ENCODE measurements at regions not wholly inside any gene's neighbourhood (a gene's known extent, or its start where the extent isn't known, plus 50 kb on each side); places are given as distances from the start of the nearest gene placed in this dataset.

GRCh38 chr3:165390166-165390565 is 194.0 kb upstream of the SLITRK3 start:
- DNase-seq (no peak), ATAC-seq (no peak)
- TF ChIP-seq CTCF (IDR thresholded peaks at IDR 0.05): no peak
- no peak for TF ChIP-seq POLR2A (IDR thresholded peaks at IDR 0.05)
- H3K4me1 ChIP-seq: no peaks in the 10 kb centered on the region
- no peak overlapping the region for H3K27ac ChIP-seq
- H3K9me3 ChIP-seq: no peaks in the 10 kb centered on the region
- WGBS, 2 donors: 55 to 58% methylated on average over 3 of the region's 3 CpGs
- no peak overlapping the region for H3K4me3 ChIP-seq
- H3K36me3 ChIP-seq (replicated peaks in 1 of 2; ENCODE audit: insufficient read depth in 1 of 2, low read depth in 2 of 2): no peaks in the 10 kb centered on the region
- intact Hi-C loops (cut with DNase I): no loop called here
- H3K27me3 ChIP-seq: no peaks in the 10 kb centered on the region

GRCh38 chr3:165389653-165390052 is 193.5 kb upstream of the SLITRK3 start:
- WGBS, 2 donors: 58 to 72% methylated on average over 5 of the region's 5 CpGs
- intact Hi-C loops (cut with DNase I): no loop called here
- no peak for ATAC-seq
- H3K27ac ChIP-seq: no peak overlapping the region
- H3K9me3 ChIP-seq: no peaks in the 10 kb centered on the region
- TF ChIP-seq POLR2A (IDR thresholded peaks at IDR 0.05): no peak
- TF ChIP-seq CTCF (IDR thresholded peaks at IDR 0.05): no peak
- no peak for DNase-seq
- H3K4me3 ChIP-seq: no peak overlapping the region
- H3K27me3 ChIP-seq: no peaks in the 10 kb centered on the region
- H3K36me3 ChIP-seq (replicated peaks in 1 of 2; ENCODE audit: insufficient read depth in 1 of 2, low read depth in 2 of 2): no peaks in the 10 kb centered on the region
- H3K4me1 ChIP-seq: no peaks in the 10 kb centered on the region

GRCh38 chr3:165389064-165389463 is 192.9 kb upstream of the SLITRK3 start:
- Histone ChIP-seq H3K4me3 (no peak overlapping the region), H3K27ac (no peak overlapping the region), H3K4me1 (no peaks in the 10 kb centered on the region), H3K36me3 (replicated peaks in 1 of 2; ENCODE audit: insufficient read depth in 1 of 2, low read depth in 2 of 2) (no peaks in the 10 kb centered on the region), H3K27me3 (no peaks in the 10 kb centered on the region), H3K9me3 (no peaks in the 10 kb centered on the region)
- ATAC-seq (no peak), DNase-seq (no peak)
- no peak for TF ChIP-seq POLR2A (IDR thresholded peaks at IDR 0.05)
- no peak for TF ChIP-seq CTCF (IDR thresholded peaks at IDR 0.05)
- intact Hi-C loops (cut with DNase I): no loop called here

GRCh38 chr3:165383381-165383780 is 187.2 kb upstream of the SLITRK3 start:
- WGBS, 2 donors: 74 to 83% methylated on average over 3 of the region's 3 CpGs
- Histone ChIP-seq H3K27ac (no peak overlapping the region), H3K9me3 (no peaks in the 10 kb centered on the region), H3K4me3 (no peak overlapping the region), H3K36me3 (replicated peaks in 1 of 2; ENCODE audit: insufficient read depth in 1 of 2, low read depth in 2 of 2) (no peaks in the 10 kb centered on the region), H3K27me3 (no peaks in the 10 kb centered on the region), H3K4me1 (no peaks in the 10 kb centered on the region)
- intact Hi-C loops (cut with DNase I): no loop called here
- no peak for TF ChIP-seq CTCF (IDR thresholded peaks at IDR 0.05)
- no peak for TF ChIP-seq POLR2A (IDR thresholded peaks at IDR 0.05)
- ATAC-seq (no peak), DNase-seq (no peak)

GRCh38 chr3:165382672-165383071 is 186.5 kb upstream of the SLITRK3 start:
- ATAC-seq (no peak), DNase-seq (no peak)
- no peaks in the 10 kb centered on the region for H3K27me3 ChIP-seq
- no peaks in the 10 kb centered on the region for H3K9me3 ChIP-seq
- no peaks in the 10 kb centered on the region for H3K36me3 ChIP-seq (replicated peaks in 1 of 2; ENCODE audit: insufficient read depth in 1 of 2, low read depth in 2 of 2)
- intact Hi-C loops (cut with DNase I): no loop called here
- no peaks in the 10 kb centered on the region for H3K4me1 ChIP-seq
- H3K4me3 ChIP-seq: no peak overlapping the region
- 71 to 76% methylated on average over 3 of the region's 3 CpGs for WGBS, 2 donors
- TF ChIP-seq POLR2A (IDR thresholded peaks at IDR 0.05) (no peak), CTCF (IDR thresholded peaks at IDR 0.05) (no peak)
- H3K27ac ChIP-seq: no peak overlapping the region
